SK-N-SH treated with all-trans-retinoic acid at 6 μM for 48 hours (cell line): ENCODE measurements at regions not wholly inside any gene's neighbourhood (a gene's known extent, or its start where the extent isn't known, plus 50 kb on each side); places are given as distances from the start of the nearest gene placed in this dataset.

Experiments
- BACH2 ChIP-seq: fragments of 250-450 bp; sonication (Bioruptor Pico); IDR thresholded peaks from 2 replicates; pipeline ENCODE4 v1.9.0; 2021; ENCODE audit warnings: mild to moderate bottlenecking, borderline replicate concordance
- CSDC2 ChIP-seq: fragments of 250-450 bp; sonication (Bioruptor Pico); IDR thresholded peaks from 2 replicates; pipeline ENCODE4 v1.5.0; 2020; ENCODE audit warnings: mild to moderate bottlenecking, moderate library complexity
- OSR1 ChIP-seq: fragments of 250-450 bp; sonication (Bioruptor Pico); IDR thresholded peaks from 2 replicates; pipeline ENCODE4 v1.8.0; 2022; ENCODE audit warnings: moderate library complexity, mild to moderate bottlenecking, inconsistent platforms
- RARB ChIP-seq: fragments of 250-450 bp; sonication (Bioruptor Pico); IDR thresholded peaks from 2 replicates; pipeline ENCODE4 v1.8.0; 2021; ENCODE audit warnings: mild to moderate bottlenecking, moderate library complexity
- ZC3H10 ChIP-seq: fragments of 250-450 bp; sonication (Bioruptor Pico); IDR thresholded peaks from 2 replicates; pipeline ENCODE4 v1.5.1; 2021; ENCODE audit warnings: mild to moderate bottlenecking, moderate library complexity
- ZFP3 ChIP-seq: fragments of 250-450 bp; sonication (Bioruptor Pico); IDR thresholded peaks from 2 replicates; pipeline ENCODE4 v1.5.0; 2020; ENCODE audit warnings: mild to moderate bottlenecking, moderate library complexity
- ZFP30 ChIP-seq: fragments of 450-650 bp; formaldehyde crosslinking; IDR thresholded peaks from 2 replicates; pipeline ENCODE4 v1.5.0; 2022; ENCODE audit warnings: mild to moderate bottlenecking, moderate library complexity
- TF ChIP-seq, protein P1 (sequence below): fragments of 250-450 bp; sonication (Bioruptor Pico); IDR thresholded peaks from 2 replicates; pipeline ENCODE4 v1.8.0; 2020; ENCODE audit warnings: mild to moderate bottlenecking, moderate library complexity, borderline replicate concordance
- TF ChIP-seq, protein P2 (sequence below): fragments of 250-450 bp; sonication (Bioruptor Pico); IDR thresholded peaks from 2 replicates; pipeline ENCODE4 v1.5.1; 2021; ENCODE audit warnings: mild to moderate bottlenecking, moderate library complexity

DNA sequence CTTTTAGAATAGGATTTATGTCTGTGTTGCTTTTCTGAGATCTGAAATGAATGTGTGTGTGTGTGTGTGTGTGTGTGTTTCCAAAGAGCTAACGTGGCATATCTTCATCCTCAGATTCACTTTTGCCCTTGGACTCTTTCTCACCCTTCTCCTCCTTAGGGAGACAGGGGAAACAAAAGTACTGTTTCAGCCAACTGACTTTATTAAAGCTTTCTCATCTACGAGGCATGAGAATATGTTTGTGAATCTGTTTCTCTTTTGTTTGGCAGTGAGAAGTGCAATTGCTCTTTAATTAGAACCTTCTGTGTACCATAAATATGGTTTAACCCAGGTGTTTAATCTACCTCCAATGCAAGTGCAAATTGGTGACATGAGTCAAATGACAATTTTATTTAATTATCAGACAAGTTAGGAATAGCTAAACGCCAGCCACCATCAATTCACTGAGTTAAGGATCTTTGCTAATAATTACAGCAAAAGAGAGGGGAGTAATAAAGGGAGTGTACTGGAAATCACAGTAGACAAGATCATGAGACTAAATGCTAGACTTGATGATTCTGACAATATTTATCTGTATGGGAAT lies 186.4 kb upstream of the COL3A1 start:
- TF ChIP-seq OSR1 (CRISPR knock-in tag) (no peak), BACH2 (CRISPR knock-in tag) (no peak), CSDC2 (CRISPR knock-in tag) (no peak), ZFP30 (CRISPR knock-in tag) (no peak), ZFP3 (CRISPR knock-in tag) (no peak), RARB (no peak), ZC3H10 (no peak; the same call in 1 of the 2 replicates)
- TF ChIP-seq, protein P1, sequence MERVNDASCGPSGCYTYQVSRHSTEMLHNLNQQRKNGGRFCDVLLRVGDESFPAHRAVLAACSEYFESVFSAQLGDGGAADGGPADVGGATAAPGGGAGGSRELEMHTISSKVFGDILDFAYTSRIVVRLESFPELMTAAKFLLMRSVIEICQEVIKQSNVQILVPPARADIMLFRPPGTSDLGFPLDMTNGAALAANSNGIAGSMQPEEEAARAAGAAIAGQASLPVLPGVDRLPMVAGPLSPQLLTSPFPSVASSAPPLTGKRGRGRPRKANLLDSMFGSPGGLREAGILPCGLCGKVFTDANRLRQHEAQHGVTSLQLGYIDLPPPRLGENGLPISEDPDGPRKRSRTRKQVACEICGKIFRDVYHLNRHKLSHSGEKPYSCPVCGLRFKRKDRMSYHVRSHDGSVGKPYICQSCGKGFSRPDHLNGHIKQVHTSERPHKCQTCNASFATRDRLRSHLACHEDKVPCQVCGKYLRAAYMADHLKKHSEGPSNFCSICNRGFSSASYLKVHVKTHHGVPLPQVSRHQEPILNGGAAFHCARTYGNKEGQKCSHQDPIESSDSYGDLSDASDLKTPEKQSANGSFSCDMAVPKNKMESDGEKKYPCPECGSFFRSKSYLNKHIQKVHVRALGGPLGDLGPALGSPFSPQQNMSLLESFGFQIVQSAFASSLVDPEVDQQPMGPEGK (CRISPR knock-in tag) = no peak
- TF ChIP-seq, protein P2, sequence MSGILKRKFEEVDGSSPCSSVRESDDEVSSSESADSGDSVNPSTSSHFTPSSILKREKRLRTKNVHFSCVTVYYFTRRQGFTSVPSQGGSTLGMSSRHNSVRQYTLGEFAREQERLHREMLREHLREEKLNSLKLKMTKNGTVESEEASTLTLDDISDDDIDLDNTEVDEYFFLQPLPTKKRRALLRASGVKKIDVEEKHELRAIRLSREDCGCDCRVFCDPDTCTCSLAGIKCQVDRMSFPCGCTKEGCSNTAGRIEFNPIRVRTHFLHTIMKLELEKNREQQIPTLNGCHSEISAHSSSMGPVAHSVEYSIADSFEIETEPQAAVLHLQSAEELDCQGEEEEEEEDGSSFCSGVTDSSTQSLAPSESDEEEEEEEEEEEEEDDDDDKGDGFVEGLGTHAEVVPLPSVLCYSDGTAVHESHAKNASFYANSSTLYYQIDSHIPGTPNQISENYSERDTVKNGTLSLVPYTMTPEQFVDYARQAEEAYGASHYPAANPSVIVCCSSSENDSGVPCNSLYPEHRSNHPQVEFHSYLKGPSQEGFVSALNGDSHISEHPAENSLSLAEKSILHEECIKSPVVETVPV = no peak
